HG03439 (cell line): ENCODE measurements at regions not wholly inside any gene's neighbourhood (a gene's known extent, or its start where the extent isn't known, plus 50 kb on each side); places are given as distances from the start of the nearest gene placed in this dataset.

Source experiments
- ATAC-seq: cut with Tn5 transposase; IDR thresholded peaks from one replicate; pipeline ENCODE4 v1.9.1; 2021; ENCODE audit warnings: mild to moderate bottlenecking, moderate library complexity; ENCODE audit not compliant: unreplicated experiment

- ATAC-seq: no peak
Observed at GRCh38 chr5:146940295-146940694, 61.7 kb upstream of the PPP2R2B start.

GRCh38 chr5:146944019-146944418 lies 65.5 kb upstream of the PPP2R2B start:
- ATAC-seq: no peak

- no peak for ATAC-seq
Observed at GRCh38 chr5:146944764-146945616, 66.4 kb upstream of the PPP2R2B start.

GRCh38 chr5:146945617-146946084 lies 67.1 kb upstream of the PPP2R2B start:
- ATAC-seq: no peak

- ATAC-seq: no peak
Observed at GRCh38 chr5:146947181-146947941, 68.8 kb upstream of the PPP2R2B start.

- no peak for ATAC-seq
Observed at GRCh38 chr5:146948666-146949065, 70.1 kb upstream of the PPP2R2B start.

GRCh38 chr5:146952168-146952567 lies 73.6 kb upstream of the PPP2R2B start:
- ATAC-seq: no peak

GRCh38 chr5:146956217-146956616 lies 77.7 kb upstream of the PPP2R2B start:
- no peak for ATAC-seq

GRCh38 chr5:146959360-146959759 lies 80.8 kb upstream of the PPP2R2B start:
- no peak for ATAC-seq

GRCh38 chr5:146962801-146963355 lies 84.3 kb upstream of the PPP2R2B start:
- ATAC-seq: no peak

GRCh38 chr5:146965761-146966659 lies 87.5 kb upstream of the PPP2R2B start:
- peak; percentile 92 for ATAC-seq

- ATAC-seq: no peak
Observed at GRCh38 chr5:146967646-146968045, 89.1 kb upstream of the PPP2R2B start.

- ATAC-seq: no peak
Observed at GRCh38 chr5:146971401-146971800, 92.8 kb upstream of the PPP2R2B start.

GRCh38 chr5:146986469-146986868 lies 107.9 kb upstream of the PPP2R2B start:
- ATAC-seq: no peak

GRCh38 chr5:146993876-146994530 lies 115.4 kb upstream of the PPP2R2B start:
- no peak for ATAC-seq

- no peak for ATAC-seq
Observed at GRCh38 chr5:146995878-146996277, 117.3 kb upstream of the PPP2R2B start.

GRCh38 chr5:147015405-147015804 lies 136.8 kb upstream of the PPP2R2B start:
- no peak for ATAC-seq

- ATAC-seq: no peak
Observed at GRCh38 chr5:147017191-147017590, 138.6 kb upstream of the PPP2R2B start.

- no peak for ATAC-seq
Observed at GRCh38 chr5:147017621-147018020, 139.1 kb upstream of the PPP2R2B start.

- ATAC-seq: no peak
Observed at GRCh38 chr5:147018812-147019211, 140.3 kb upstream of the PPP2R2B start.
